Esophagus squamous epithelium (tissue), 5 donors: ENCODE measurements at regions not wholly inside any gene's neighbourhood (a gene's known extent, or its start where the extent isn't known, plus 50 kb on each side); places are given as distances from the start of the nearest gene placed in this dataset.

Experiments
- DNase-seq: peaks from one replicate; lab custom pipeline; 2025; lab: John Stamatoyannopoulos, UW
- H3K27ac ChIP-seq, 4 donors: fragments of 200-600 bp; sonication (generic); one replicate each; pipeline ENCODE4 v1.5.1; 2016 to 2019; ENCODE audit warnings: mild to moderate bottlenecking in 1 of 4
- H3K27me3 ChIP-seq, 4 donors: fragments of 200-600 bp; sonication (generic); 1 replicate in 3 of 4; 2 replicates in 1 of 4; pipeline versions ENCODE4 v1.5.1 to v1.6.0; 2017 to 2021; ENCODE audit warnings: antibody characterized with exemption in 1 of 4
- H3K36me3 ChIP-seq, 3 donors: fragments of 200-600 bp; sonication (generic); one replicate each; pipeline ENCODE4 v1.5.1; 2016 to 2019
- H3K4me1 ChIP-seq, 3 donors: fragments of 200-600 bp; sonication (generic); one replicate each; pipeline ENCODE4 v1.5.1; 2017 to 2019
- H3K4me3 ChIP-seq, 4 donors: fragments of 200-600 bp; sonication (generic); 1 replicate in 3 of 4; 2 replicates in 1 of 4; pipeline ENCODE4 v1.5.1; 2016 to 2019; ENCODE audit warnings: mild to moderate bottlenecking in 2 of 4, moderate library complexity in 1 of 4
- H3K9me3 ChIP-seq, 3 donors: fragments of 200-600 bp; sonication (generic); one replicate each; pipeline ENCODE4 v1.5.1; 2016 to 2019
- POLR2A ChIP-seq, 4 donors: fragments of 450-650 bp; IDR thresholded peaks; one replicate each; pipeline ENCODE4 v1.6.1; 2017; ENCODE audit warnings: antibody characterized with exemption in 4 of 4, mild to moderate bottlenecking in 4 of 4, moderate library complexity in 3 of 4
- WGBS, 2 donors: methylation state at CpG; one replicate each; pipeline ENCODE4 v1.1.5; 2018; 5-methylcytosine and 5-hydroxymethylcytosine counted together
- intact Hi-C: fragments of 100-400 bp; cut with DNase I; formaldehyde crosslinking; loops from one replicate; pipeline ENCODE4 v1.15.0; 2022
- TF ChIP-seq, protein P1 (sequence below), 6 experiments: fragments of 450-650 bp in 4 of 6; fragments of 200-600 bp in 2 of 6; sonication (generic) in 2 of 6; IDR thresholded peaks; one replicate each; pipeline ENCODE4 v1.5.1; 2016 to 2019; ENCODE audit warnings: antibody characterized with exemption in 6 of 6, mild to moderate bottlenecking in 4 of 6, moderate library complexity in 4 of 6
- donor health status: DM: yes; HTN: yes; CAD: no.

DNA sequence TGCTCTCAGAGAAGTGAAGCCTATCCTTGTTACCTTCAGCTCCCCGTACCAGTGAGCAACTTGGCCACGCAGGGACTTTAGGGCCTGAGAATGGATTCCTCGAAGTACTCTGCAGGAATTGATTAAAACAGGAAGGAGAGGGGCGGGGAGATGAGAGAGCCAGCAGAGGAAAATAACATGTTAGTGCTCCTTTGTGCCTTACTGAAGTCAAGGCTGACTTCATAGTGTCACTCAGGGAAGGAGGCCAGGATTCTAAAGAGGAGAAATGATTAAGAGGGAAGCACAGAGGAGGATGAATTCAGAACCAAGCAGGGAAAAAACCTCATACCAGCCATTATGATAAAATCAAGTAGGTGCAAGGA lies 195.6 kb upstream of the RHOBTB1 start:
- no peak for DNase-seq
- H3K4me1 ChIP-seq = peaks cover 0 to 8% (median 0%) of the 10 kb centered on the region in 3 donors
- intact Hi-C loops = no loop called here
- no peak for TF ChIP-seq POLR2A (IDR thresholded peaks at IDR 0.05)
- TF ChIP-seq, protein P1, sequence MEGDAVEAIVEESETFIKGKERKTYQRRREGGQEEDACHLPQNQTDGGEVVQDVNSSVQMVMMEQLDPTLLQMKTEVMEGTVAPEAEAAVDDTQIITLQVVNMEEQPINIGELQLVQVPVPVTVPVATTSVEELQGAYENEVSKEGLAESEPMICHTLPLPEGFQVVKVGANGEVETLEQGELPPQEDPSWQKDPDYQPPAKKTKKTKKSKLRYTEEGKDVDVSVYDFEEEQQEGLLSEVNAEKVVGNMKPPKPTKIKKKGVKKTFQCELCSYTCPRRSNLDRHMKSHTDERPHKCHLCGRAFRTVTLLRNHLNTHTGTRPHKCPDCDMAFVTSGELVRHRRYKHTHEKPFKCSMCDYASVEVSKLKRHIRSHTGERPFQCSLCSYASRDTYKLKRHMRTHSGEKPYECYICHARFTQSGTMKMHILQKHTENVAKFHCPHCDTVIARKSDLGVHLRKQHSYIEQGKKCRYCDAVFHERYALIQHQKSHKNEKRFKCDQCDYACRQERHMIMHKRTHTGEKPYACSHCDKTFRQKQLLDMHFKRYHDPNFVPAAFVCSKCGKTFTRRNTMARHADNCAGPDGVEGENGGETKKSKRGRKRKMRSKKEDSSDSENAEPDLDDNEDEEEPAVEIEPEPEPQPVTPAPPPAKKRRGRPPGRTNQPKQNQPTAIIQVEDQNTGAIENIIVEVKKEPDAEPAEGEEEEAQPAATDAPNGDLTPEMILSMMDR (IDR thresholded peaks at IDR 0.05) = no peak
- WGBS, 2 donors = 77 to 86% methylated on average over 4 of the region's 4 CpGs
- H3K4me3 ChIP-seq = no peak overlapping the region
- H3K9me3 ChIP-seq = no peaks in the 10 kb centered on the region
- no peaks in the 10 kb centered on the region for H3K27me3 ChIP-seq
- H3K36me3 ChIP-seq = no peaks in the 10 kb centered on the region
- H3K27ac ChIP-seq = no peak overlapping the region

DNA sequence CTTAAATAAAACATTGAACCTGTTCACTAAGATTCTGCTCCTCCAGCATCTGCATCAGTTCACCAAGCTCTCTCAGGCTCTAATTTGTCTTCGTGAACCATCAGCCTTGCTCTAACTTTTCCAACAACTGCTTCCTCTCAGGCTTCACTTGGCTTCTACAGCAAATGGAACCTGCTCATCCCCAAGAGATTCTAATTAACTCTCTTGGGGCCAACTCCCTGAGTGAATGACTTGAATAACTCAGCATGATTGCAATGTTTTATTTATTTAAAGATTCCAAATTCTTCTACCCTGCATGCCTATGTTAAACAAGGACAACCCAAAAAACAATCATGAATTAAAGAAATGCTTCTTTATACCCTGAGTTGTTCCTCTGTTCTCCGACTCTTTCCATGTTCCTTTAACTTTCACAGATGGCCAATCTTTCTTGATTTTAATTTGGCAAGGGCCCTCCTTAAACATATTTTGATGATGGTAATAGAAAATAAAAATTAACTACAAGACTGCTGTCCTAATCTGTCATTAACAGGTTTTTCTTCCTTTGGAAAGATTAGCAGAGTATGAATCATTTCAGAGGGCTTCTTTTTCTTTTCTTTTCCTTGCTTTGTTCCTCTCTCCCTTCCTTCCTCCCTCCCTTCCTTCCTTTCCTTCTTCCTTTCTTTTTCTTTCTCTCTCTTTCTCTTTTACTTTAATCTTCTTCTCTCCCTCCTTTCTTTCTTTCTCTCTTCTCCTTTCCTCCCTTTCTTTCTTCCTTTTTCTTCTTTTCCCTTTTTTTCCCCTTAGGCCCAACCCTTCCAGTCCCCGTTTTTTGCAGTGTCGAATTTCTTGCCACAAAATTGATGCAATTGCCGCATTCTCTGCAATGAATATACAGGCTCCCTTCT lies 195.0 kb upstream of the RHOBTB1 start:
- no peak for DNase-seq
- H3K4me1 ChIP-seq = peaks cover 0 to 8% (median 0%) of the 10 kb centered on the region in 3 donors
- no peak overlapping the region for H3K27ac ChIP-seq
- H3K27me3 ChIP-seq = no peaks in the 10 kb centered on the region
- no peak overlapping the region for H3K4me3 ChIP-seq
- no peak for TF ChIP-seq POLR2A (IDR thresholded peaks at IDR 0.05)
- TF ChIP-seq, protein P1 (IDR thresholded peaks at IDR 0.05) = no peak
- intact Hi-C loops = no loop called here
- H3K9me3 ChIP-seq = no peaks in the 10 kb centered on the region
- H3K36me3 ChIP-seq = no peaks in the 10 kb centered on the region
- WGBS, 2 donors = 82 to 83% methylated on average over 5 of the region's 5 CpGs

DNA sequence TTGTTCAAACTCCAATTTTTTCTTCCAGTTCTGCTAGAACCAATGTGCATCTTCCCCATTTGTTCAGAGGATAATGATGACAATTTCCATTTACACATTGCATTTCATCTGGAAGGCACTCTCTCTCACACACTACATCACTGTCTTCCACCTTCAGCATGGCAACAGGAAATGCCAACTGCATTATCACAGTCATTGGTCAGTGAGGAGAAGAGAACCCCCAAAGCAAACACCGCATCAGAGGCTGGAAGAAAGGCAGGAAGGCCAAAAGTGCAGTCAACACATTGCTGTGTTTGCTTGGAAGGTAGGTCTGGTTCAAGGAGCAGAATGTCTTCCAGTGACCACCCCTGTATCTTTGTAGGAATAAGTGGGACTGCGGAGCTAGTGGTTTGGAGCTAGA lies 192.2 kb upstream of the RHOBTB1 start:
- DNase-seq = no peak
- no peaks in the 10 kb centered on the region for H3K9me3 ChIP-seq
- peaks cover 0 to 8% (median 0%) of the 10 kb centered on the region in 3 donors for H3K4me1 ChIP-seq
- no peaks in the 10 kb centered on the region for H3K27me3 ChIP-seq
- no peaks in the 10 kb centered on the region for H3K36me3 ChIP-seq
- no peak for TF ChIP-seq POLR2A (IDR thresholded peaks at IDR 0.05)
- TF ChIP-seq, protein P1 (IDR thresholded peaks at IDR 0.05) = no peak
- intact Hi-C loops = no loop called here
- no peak overlapping the region for H3K27ac ChIP-seq
- WGBS, 2 donors = 94 to 100% methylated on average over 2 of the region's 2 CpGs
- no peak overlapping the region for H3K4me3 ChIP-seq

DNA sequence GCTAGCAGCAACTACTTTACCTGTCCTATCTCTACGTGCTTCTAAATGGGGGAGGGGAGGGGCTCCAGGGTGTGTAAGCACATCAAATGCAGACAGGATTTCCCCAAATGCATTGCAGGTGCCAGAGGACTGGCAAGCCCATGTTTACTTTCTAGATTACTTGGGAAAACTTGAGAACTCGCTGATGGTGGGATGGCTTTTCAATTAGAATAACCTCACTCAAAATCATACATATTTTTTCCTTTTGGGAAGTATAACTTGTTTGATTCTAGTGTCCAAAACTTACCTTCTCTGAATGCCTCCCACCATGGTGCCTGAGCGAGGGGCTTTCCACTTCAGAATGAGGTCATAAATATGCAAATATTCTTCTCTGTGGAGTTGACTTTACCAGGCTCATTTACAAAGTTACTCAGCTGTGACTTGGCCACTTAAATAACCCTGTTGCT lies 191.3 kb upstream of the RHOBTB1 start:
- no peak for TF ChIP-seq POLR2A (IDR thresholded peaks at IDR 0.05)
- TF ChIP-seq, protein P1 (IDR thresholded peaks at IDR 0.05) = no peak

DNA sequence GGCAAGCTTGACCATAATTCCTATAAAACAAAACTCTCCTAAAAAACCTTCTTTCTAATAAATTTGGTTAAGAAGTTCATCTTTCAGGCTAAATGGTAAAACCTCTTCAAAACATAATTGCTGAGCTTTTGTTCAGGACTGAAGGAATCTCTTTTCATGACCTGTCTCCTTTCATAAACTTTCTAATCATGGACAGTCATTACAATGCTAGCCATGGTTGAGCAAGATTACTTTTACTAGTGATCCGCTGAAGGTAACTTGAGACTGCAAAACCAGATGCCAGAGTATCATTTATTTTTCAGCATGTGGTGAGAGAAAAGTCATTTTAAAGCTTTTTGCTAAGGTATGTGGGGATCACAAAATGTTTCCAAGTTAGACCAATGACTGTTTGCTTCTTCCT lies 186.4 kb upstream of the RHOBTB1 start:
- Histone ChIP-seq H3K4me3 (no peak overlapping the region), H3K36me3 (no peaks in the 10 kb centered on the region), H3K27me3 (no peaks in the 10 kb centered on the region), H3K4me1 (peaks cover 0 to 6% (median 0%) of the 10 kb centered on the region in 3 donors), H3K9me3 (no peaks in the 10 kb centered on the region), H3K27ac (no peak overlapping the region)
- intact Hi-C loops = no loop called here
- TF ChIP-seq, protein P1 (IDR thresholded peaks at IDR 0.05) = no peak
- TF ChIP-seq POLR2A (IDR thresholded peaks at IDR 0.05) = no peak
- DNase-seq = no peak
- 65 to 71% methylated on average over 1 of the region's 1 CpG for WGBS, 2 donors

More for the DNA sequence above, 191.3 kb upstream of the RHOBTB1 start:
- peaks cover 0 to 13% (median 0%) of the 10 kb centered on the region in 3 donors for H3K4me1 ChIP-seq
- no peak overlapping the region for H3K27ac ChIP-seq
- no peak overlapping the region for H3K4me3 ChIP-seq
- intact Hi-C loops = no loop called here
- no peaks in the 10 kb centered on the region for H3K36me3 ChIP-seq
- WGBS, 2 donors = 53 to 72% methylated on average over 3 of the region's 3 CpGs
- DNase-seq = no peak
- no peaks in the 10 kb centered on the region for H3K27me3 ChIP-seq
- H3K9me3 ChIP-seq = no peaks in the 10 kb centered on the region
